NCI-H82 treated with DMSO at 0.1 percent for 48 hours (cell line): ENCODE measurements at regions not wholly inside any gene's neighbourhood (a gene's known extent, or its start where the extent isn't known, plus 50 kb on each side); places are given as distances from the start of the nearest gene placed in this dataset.

Source experiments
- DNase-seq: peaks from one replicate; lab custom pipeline; 2025; ENCODE audit not compliant: unreplicated experiment; lab: John Stamatoyannopoulos, UW

- no peak for DNase-seq
Measured at GRCh38 chr4:85250852-85251251, 224.1 kb upstream of the ARHGAP24 start.

DNA sequence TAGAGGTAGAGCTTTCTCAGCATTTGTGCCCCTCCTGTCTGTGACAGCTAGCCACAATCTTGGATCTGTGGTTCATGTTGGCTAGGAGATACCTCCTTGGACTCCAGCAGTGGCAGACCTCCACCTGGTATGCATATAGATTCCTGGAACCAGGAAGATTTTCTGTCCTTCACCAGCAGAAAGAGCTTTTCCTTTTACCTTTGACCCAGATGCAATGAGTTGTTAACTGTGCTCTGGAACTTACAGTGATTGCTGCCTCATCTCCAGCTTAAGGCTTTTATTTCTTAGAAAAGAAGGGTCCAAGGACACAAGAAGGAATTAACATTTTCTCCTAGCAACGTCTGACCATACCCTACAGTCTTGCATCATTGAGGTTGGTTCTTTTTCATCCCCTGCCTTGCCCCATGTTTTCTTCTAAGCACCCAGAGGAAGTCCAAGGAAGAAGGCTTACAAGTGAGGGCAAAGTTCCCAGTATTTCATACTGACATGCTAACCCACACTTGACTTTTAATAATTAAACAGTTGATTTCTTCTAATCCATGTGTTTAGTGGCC is 217.1 kb upstream of the ARHGAP24 start:
- no peak for DNase-seq

DNA sequence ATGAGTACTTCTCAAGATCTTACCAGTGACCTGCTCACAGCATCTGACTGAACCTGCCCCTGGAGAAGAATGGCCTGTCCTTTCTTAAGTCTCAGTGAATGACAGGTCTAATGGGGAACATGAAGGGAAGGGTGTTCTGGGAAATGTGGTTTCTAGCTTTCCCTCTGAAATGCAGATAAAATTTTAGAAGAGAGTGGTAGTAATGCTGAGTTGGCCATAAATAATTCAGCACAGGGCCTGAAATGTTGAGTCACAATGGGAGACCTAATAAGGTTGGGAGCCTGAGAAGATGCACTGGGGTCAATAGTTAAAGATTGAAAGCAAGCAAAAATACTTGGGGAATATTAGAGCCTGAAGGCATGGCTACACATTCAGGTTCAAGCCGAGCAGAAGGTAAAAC is 214.9 kb upstream of the ARHGAP24 start:
- DNase-seq, result no peak

- DNase-seq, result no peak
Measured at GRCh38 chr4:85265234-85265633, 209.7 kb upstream of the ARHGAP24 start.

GRCh38 chr4:85268188-85268587 is 206.8 kb upstream of the ARHGAP24 start:
- DNase-seq, result no peak

DNA sequence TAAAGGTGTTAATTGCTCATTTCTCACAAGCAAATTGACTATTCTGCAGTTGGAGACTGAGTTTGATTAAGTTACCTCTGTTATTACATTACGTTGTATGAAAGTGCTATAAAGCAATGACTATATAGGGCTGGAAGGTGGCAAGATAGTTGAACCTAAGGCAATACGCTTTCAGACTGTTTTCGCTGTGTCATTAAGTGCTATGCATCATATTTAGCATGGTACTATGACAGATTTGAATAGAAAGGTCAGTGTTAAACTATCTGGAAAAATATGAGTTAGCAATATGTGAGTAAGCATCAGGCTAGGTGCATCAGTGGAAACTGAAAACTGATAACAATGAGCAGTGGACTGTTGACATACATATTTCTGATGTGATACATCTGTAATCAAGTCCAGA is 206.0 kb upstream of the ARHGAP24 start:
- DNase-seq, result no peak

DNA sequence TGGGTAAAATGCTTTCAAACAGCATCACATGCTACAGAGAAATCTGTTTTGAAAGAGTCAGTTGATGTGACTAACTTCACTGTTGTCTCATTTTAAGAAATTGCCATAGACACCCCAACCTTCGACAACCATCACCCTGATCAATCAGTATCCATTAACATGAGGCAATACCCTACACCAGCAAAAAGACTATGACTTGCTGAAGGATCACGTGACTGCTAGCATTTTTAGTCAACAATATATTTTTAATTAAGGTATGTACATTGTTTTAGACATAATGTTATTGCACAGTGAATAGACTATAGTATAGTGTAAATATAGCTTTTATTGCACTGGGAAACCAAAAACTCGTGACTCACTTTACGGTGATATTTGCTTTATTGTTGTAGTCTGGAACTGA is 200.0 kb upstream of the ARHGAP24 start:
- no peak for DNase-seq

DNA sequence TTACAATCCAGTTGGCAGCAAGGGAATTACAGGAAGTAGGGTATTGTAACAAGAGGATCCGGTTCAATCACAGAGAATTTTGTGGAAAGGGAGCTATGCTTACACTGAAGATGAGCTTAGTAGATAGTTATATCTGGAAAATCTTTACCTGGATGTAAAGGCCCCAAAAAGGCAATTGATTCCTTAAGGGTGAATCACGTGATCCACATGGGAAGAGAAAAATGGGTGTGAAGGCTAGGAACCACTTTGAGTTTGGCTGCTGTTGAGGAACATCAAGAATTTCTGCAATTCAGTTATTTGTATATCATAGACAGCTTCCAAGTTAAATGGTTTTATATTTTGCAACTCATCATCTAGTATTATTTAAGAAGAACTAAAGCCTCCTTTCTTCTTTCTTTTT is 194.0 kb upstream of the ARHGAP24 start:
- DNase-seq, result no peak

- no peak for DNase-seq
Measured at GRCh38 chr4:85291226-85291625, 183.7 kb upstream of the ARHGAP24 start.

DNA sequence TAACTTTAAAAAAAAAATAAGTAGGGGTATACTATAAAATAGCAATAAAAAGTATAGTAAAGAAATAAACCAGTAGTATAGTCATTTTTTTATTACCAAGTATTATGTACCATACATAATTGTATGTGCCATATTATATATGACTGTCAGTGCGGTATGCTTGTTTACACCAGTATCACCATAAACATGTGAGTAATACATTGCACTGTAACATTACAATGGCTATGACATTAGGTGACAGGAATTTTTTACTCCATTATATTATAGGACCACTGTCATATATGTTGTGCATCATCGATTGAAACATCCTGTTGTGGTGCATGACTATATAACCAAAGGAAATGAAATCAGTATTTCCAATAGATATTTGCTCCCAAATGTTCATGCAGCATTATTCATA is 176.9 kb upstream of the ARHGAP24 start:
- no peak for DNase-seq

GRCh38 chr4:85302193-85302736 is 172.7 kb upstream of the ARHGAP24 start:
- no peak for DNase-seq

GRCh38 chr4:85302756-85303155 is 172.2 kb upstream of the ARHGAP24 start:
- no peak for DNase-seq

DNA sequence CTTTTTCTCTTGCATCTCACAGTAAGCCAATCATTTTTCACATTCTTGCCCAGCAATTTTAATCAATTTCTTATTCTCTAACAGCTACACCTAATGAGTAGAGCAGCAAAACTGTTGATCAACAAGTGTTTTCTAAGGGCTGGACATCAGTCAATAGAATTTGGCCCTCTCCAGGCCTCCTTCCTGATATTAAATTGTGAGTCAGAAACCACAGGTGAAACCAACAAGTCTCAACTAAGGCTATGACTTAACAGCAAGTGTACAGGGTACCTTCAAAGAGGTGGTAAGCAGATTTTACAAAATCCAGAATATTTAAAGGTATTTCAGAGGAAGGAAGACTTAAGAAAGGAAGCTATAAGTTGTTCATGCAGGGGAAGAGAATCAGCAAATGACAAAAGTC is 156.5 kb upstream of the ARHGAP24 start:
- no peak for DNase-seq

DNA sequence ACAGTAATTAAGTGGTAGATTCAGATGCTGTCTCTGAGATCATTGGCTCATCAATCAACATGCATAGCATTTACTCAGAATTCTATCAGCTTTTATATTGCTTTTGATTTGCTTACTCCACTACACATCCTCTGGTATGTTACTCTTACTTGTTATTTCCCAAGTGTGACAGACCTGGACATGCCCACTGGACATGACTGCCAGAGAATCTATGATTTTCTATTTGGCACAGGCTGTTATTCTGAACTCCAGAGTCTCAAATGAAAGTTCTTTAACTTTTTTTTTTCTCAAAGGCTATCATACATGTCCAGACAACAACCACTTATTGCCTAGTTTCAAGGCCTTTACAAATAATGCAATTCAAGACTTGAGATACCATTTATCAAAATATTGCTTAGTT is 116.1 kb upstream of the ARHGAP24 start:
- no peak for DNase-seq

- DNase-seq, result no peak
Measured at GRCh38 chr4:85362550-85362949, 112.4 kb upstream of the ARHGAP24 start.

GRCh38 chr4:85367815-85368214 is 107.1 kb upstream of the ARHGAP24 start:
- no peak for DNase-seq

DNA sequence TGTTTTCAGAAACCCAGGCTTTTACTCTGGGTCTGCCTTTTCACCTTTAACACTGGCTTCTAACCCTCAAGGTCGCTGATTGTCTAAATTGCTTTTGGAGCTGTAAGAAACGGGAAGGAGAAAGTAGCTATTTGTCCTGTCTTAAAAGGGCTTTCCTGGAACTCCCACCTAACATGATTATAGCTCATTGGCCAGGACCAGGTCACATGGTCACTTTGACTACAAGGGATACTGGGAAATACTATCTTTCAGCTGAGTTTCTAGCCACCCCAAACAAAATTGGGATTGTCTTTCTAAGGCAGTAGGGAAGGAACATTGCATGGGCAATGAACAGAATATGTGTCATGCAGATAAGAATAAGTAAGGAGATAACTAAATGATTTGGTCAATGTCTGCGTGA is 106.7 kb upstream of the ARHGAP24 start:
- no peak for DNase-seq

DNA sequence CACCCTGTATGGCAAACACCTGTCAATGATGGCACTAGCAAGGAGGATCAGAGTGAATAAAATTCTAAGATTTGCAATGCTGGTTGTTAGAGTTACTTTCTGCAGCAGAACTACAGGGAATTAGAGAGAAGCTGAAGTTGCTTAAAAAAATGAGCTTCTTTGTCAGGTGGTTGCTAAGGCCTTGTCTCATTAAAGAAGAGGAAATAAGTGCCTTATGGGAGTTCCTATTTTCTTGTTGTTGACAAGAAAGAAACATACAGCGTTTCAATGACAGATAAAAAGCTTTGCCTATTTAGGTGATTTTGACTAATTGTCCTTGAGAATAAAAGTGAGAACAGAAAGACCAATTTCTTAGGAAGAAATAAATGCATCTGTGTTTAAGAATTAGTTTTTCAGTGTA is 106.0 kb upstream of the ARHGAP24 start:
- no peak for DNase-seq

DNA sequence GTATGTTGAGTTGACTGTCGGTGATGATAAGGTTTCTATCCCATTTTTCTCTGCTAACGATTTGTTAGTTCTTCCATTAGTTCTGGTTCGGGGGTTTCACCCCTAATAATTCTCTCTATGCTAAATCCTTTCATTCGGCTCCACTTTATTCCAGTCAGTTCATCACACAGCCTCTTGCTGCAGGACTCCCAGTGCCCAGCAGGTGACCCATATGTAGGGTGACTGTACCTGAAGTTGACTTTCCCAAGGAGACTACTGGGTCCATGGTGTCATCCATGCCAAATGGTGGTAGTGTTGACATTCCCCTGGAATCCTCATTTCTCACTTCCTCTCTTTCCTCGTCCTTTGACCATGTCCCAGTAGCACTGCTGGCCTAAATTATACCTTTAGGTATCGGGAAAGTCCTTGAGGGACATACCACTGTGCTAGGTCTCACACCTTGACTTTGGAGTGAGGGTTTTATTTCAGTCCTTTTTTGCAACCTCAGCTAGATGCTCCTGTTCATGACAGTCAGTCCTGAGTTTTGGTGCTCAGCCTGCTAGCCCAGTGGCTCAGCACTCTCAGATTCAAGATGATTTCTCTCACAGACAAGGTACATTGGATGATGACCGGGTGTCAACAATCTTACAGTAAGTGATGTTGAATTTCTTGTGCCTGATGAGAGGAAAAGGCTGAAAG is 105.1 kb upstream of the ARHGAP24 start:
- no peak for DNase-seq

GRCh38 chr4:85370400-85371032 is 104.4 kb upstream of the ARHGAP24 start:
- DNase-seq, result peak; percentile 5

GRCh38 chr4:85372966-85373365 is 102.0 kb upstream of the ARHGAP24 start:
- no peak for DNase-seq

- no peak for DNase-seq
Measured at GRCh38 chr4:85376285-85376684, 98.7 kb upstream of the ARHGAP24 start.
